Right lobe of liver (tissue), 6 donors: ENCODE measurements at regions not wholly inside any gene's neighbourhood (a gene's known extent, or its start where the extent isn't known, plus 50 kb on each side); places are given as distances from the start of the nearest gene placed in this dataset.

Experiments used
- ATAC-seq, 4 donors: fragments of 200-7000 bp; cut with Tn5 transposase; one replicate each; pipeline ENCODE4 v1.9.1; 2020; ENCODE audit warnings: mild to moderate bottlenecking in 4 of 4, moderate library complexity in 4 of 4
- DNase-seq, 3 donors: peaks; one replicate each; pipeline ENCODE4 v3.0.0-alpha.2; 2020
- H3K27ac ChIP-seq, 3 donors: fragments of 200-600 bp; one replicate each; pipeline ENCODE4 v1.8.0; 2022
- H3K27me3 ChIP-seq, 2 donors: fragments of 200-600 bp; one replicate each; pipeline ENCODE4 v1.8.0; 2022
- H3K36me3 ChIP-seq, 4 donors: fragments of 200-600 bp; sonication (generic) in 1 of 4; one replicate each; pipeline versions ENCODE4 v1.5.1 to v1.8.0; 2017 to 2022; ENCODE audit warnings: control low read depth in 1 of 4
- H3K4me1 ChIP-seq, 4 donors: fragments of 200-600 bp; sonication (generic) in 1 of 4; one replicate each; pipeline versions ENCODE4 v1.5.1 to v1.8.0; 2017 to 2022; ENCODE audit warnings: control low read depth in 1 of 4
- H3K4me3 ChIP-seq, 3 donors: fragments of 200-600 bp; one replicate each; pipeline ENCODE4 v1.8.0; 2022
- H3K9me3 ChIP-seq, 4 donors: fragments of 200-600 bp; sonication (generic) in 1 of 4; one replicate each; pipeline versions ENCODE4 v1.5.1 to v1.8.0; 2017 to 2022; ENCODE audit warnings: control low read depth in 1 of 4
- CTCF ChIP-seq, 4 donors: fragments of 200-600 bp in 3 of 4; fragments of 450-650 bp in 1 of 4; IDR thresholded peaks; one replicate each; pipeline versions ENCODE4 v1.5.1 to v1.8.0; 2016 to 2022; ENCODE audit warnings: antibody characterized with exemption in 4 of 4, mild to moderate bottlenecking in 2 of 4
- POLR2A ChIP-seq: fragments of 450-650 bp; IDR thresholded peaks from one replicate; pipeline ENCODE4 v1.6.1; 2017; ENCODE audit warnings: antibody characterized with exemption, mild to moderate bottlenecking
- WGBS: methylation state at CpG from one replicate; pipeline ENCODE4 v1.1.6; 2018; ENCODE audit warnings: low coverage, low lambda C conversion rate; ENCODE audit not compliant: insufficient coverage; ENCODE audit errors: missing lambda C conversion rate; 5-methylcytosine and 5-hydroxymethylcytosine counted together
- intact Hi-C, 2 donors: fragments of 100-400 bp; cut with DNase I; formaldehyde crosslinking; loops; one replicate each; pipeline versions ENCODE4 v1.11.2 to v1.14.1; 2022
- donor health status: DM: no; HTN: yes; CAD: no.
- donor health status: DM: no; HTN: no; CAD: no.
- donor health status: DM: no; HTN: no; CAD: no.
- donor health status: DM: no; HTN: yes; CAD: no.
- donor health status: DM: no; HTN: yes; CAD: no.

DNA sequence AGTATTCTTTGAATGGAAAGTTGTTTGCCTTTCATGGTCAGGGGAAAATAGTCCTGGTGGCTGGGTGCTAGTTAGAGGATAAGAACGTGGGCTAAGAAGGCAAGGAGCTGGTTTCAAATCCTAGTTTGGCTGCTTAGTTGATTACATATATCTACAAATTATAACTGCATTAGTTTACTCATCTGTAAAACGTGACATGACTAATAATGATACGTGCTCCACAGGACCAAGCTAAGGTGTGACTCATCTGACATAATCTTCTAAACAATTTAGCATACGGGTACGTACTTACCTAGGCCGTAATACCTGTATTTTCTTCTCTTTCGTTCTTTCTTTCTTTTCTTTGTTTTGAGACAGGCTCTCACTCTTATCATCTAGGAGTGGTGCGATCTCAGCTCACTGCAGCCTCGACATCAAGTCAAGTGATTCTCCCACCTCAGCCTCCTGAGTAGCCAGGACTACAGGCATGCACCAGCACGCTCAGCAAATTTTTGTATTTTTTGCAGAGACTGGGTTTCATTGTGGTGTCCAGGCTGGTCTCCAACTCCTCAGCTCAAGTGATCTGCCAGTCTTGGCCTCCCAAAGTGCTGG lies 1274.2 kb upstream of the GJE1 start:
- Histone ChIP-seq H3K4me3 (no peak overlapping the region), H3K36me3 (no peaks in the 10 kb centered on the region), H3K4me1 (no peaks in the 10 kb centered on the region), H3K9me3 (no peaks in the 10 kb centered on the region), H3K27me3 (no peaks in the 10 kb centered on the region), H3K27ac (no peak overlapping the region)
- intact Hi-C loops: no loop called here
- no peak for TF ChIP-seq CTCF (IDR thresholded peaks at IDR 0.05)
- TF ChIP-seq POLR2A: no peak
- ATAC-seq (no peak), DNase-seq (no peak)
- WGBS: 65% methylated on average over 10 of the region's 10 CpGs

GRCh38 chr6:140857739-140858380 lies 1274.9 kb upstream of the GJE1 start:
- DNase-seq (no peak), ATAC-seq (peak; percentile 40 to 77 (median 66))
- H3K27me3 ChIP-seq: no peaks in the 10 kb centered on the region
- TF ChIP-seq POLR2A (no peak), CTCF (IDR thresholded peaks at IDR 0.05) (no peak)
- WGBS: 54% methylated on average over 1 of the region's 1 CpG
- no peak overlapping the region for H3K4me3 ChIP-seq
- H3K27ac ChIP-seq: no peak overlapping the region
- intact Hi-C loops: no loop called here
- no peaks in the 10 kb centered on the region for H3K9me3 ChIP-seq
- H3K4me1 ChIP-seq: no peaks in the 10 kb centered on the region
- no peaks in the 10 kb centered on the region for H3K36me3 ChIP-seq

DNA sequence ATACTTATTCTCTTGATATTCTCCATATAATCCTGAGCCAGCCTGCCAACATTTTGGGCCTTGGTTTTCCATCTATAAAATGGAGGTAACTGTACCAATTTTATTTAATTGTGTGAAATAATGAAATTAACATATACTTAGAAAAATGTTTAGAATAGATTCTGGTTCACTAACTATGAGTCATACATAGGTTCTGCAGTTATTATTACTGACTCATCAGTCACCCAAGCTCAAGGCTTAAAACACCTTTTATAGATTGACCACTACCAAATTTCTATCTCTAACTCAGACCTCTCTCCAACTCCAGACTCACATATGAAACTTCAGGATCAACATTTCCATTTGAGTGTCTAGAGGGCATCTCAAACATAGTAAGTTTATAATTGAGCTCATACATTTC lies 1277.2 kb upstream of the GJE1 start:
- DNase-seq (no peak), ATAC-seq (no peak)
- H3K9me3 ChIP-seq: no peaks in the 10 kb centered on the region
- no peaks in the 10 kb centered on the region for H3K4me1 ChIP-seq
- TF ChIP-seq POLR2A (no peak), CTCF (IDR thresholded peaks at IDR 0.05) (no peak)
- H3K36me3 ChIP-seq: no peaks in the 10 kb centered on the region
- H3K4me3 ChIP-seq: no peak overlapping the region
- intact Hi-C loops: no loop called here
- no peak overlapping the region for H3K27ac ChIP-seq
- H3K27me3 ChIP-seq: no peaks in the 10 kb centered on the region

GRCh38 chr6:140854318-140854717 lies 1278.4 kb upstream of the GJE1 start:
- no peak for DNase-seq
- Histone ChIP-seq H3K9me3 (no peaks in the 10 kb centered on the region), H3K36me3 (no peaks in the 10 kb centered on the region), H3K27me3 (no peaks in the 10 kb centered on the region), H3K27ac (no peak overlapping the region), H3K4me1 (no peaks in the 10 kb centered on the region), H3K4me3 (no peak overlapping the region)
- intact Hi-C loops: no loop called here
- WGBS: 82% methylated on average over 1 of the region's 1 CpG
- no peak for TF ChIP-seq CTCF (IDR thresholded peaks at IDR 0.05)
- TF ChIP-seq POLR2A: no peak
- ATAC-seq: no peak
